Uterus (tissue), 3 donors: ENCODE measurements at regions not wholly inside any gene's neighbourhood (a gene's known extent, or its start where the extent isn't known, plus 50 kb on each side); places are given as distances from the start of the nearest gene placed in this dataset. TPM values are rescaled to one million over a fixed set of nuclear protein-coding genes. Genes with fewer than 3 reads are reported as not detected.

Source experiments
- DNase-seq, 2 donors: peaks; one replicate each; pipeline ENCODE4 v3.0.0-alpha.2; 2019 to 2020
- H3K27ac ChIP-seq, 2 donors: fragments of 200-600 bp; sonication (generic); 1 replicate in 1 of 2; 2 replicates in 1 of 2; pipeline ENCODE4 v1.5.1; 2016 to 2018
- H3K27me3 ChIP-seq, 2 donors: fragments of 200-600 bp; sonication (generic); one replicate each; pipeline ENCODE4 v1.5.1; 2018 to 2019; ENCODE audit warnings: control low read depth in 1 of 2
- H3K36me3 ChIP-seq, 2 donors: fragments of 200-600 bp; sonication (generic); one replicate each; pipeline ENCODE4 v1.5.1; 2019; ENCODE audit warnings: control low read depth in 1 of 2
- H3K4me1 ChIP-seq, 2 donors: fragments of 200-600 bp; sonication (generic); one replicate each; pipeline ENCODE4 v1.5.1; 2018 to 2019; ENCODE audit warnings: control low read depth in 1 of 2
- H3K4me3 ChIP-seq, 2 donors: fragments of 200-600 bp; sonication (generic); 1 replicate in 1 of 2; 2 replicates in 1 of 2; pipeline ENCODE4 v1.5.1; 2018 to 2019; ENCODE audit warnings: mild to moderate bottlenecking in 1 of 2
- H3K9me3 ChIP-seq, 2 donors: fragments of 200-600 bp; sonication (generic); one replicate each; pipeline ENCODE4 v1.5.1; 2019; ENCODE audit warnings: control low read depth in 1 of 2
- POLR2A ChIP-seq, 2 donors: fragments of 450-650 bp; IDR thresholded peaks; one replicate each; pipeline ENCODE4 v1.6.1; 2016; ENCODE audit warnings: antibody characterized with exemption in 2 of 2, mild to moderate bottlenecking in 1 of 2, moderate library complexity in 1 of 2
- intact Hi-C: fragments of 100-400 bp; cut with DNase I; formaldehyde crosslinking; loops from one replicate; pipeline ENCODE4 v1.15.1; 2023; ENCODE audit warnings: low total_unique reads
- small RNA-seq: library from RNA; depleted of rRNA; stranded (forward); fragments of <200 nt; gene quantifications from one replicate; pipeline ENCODE3, GENCODE V24; 2016
- TF ChIP-seq, protein P1 (sequence below), 4 experiments: fragments of 200-600 bp in 2 of 4; fragments of 450-650 bp in 2 of 4; sonication (generic) in 2 of 4; IDR thresholded peaks; one replicate each; pipeline ENCODE4 v1.5.1; 2016 to 2019; ENCODE audit warnings: antibody characterized with exemption in 4 of 4, mild to moderate bottlenecking in 2 of 4, moderate library complexity in 1 of 4
- donor health status: DM: yes; HTN: yes; CAD: no.

GRCh38 chr7:88361357-88361756, 54.7 kb upstream of the STEAP4 start:
- H3K36me3 ChIP-seq, result no peaks in the 10 kb centered on the region
- intact Hi-C loops, result no loop called here
- no peaks in the 10 kb centered on the region for H3K9me3 ChIP-seq
- DNase-seq, result no peak
- H3K27ac ChIP-seq, result no peak overlapping the region
- TF ChIP-seq, protein P1, sequence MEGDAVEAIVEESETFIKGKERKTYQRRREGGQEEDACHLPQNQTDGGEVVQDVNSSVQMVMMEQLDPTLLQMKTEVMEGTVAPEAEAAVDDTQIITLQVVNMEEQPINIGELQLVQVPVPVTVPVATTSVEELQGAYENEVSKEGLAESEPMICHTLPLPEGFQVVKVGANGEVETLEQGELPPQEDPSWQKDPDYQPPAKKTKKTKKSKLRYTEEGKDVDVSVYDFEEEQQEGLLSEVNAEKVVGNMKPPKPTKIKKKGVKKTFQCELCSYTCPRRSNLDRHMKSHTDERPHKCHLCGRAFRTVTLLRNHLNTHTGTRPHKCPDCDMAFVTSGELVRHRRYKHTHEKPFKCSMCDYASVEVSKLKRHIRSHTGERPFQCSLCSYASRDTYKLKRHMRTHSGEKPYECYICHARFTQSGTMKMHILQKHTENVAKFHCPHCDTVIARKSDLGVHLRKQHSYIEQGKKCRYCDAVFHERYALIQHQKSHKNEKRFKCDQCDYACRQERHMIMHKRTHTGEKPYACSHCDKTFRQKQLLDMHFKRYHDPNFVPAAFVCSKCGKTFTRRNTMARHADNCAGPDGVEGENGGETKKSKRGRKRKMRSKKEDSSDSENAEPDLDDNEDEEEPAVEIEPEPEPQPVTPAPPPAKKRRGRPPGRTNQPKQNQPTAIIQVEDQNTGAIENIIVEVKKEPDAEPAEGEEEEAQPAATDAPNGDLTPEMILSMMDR (IDR thresholded peaks at IDR 0.05), result no peak
- TF ChIP-seq POLR2A (IDR thresholded peaks at IDR 0.05), result no peak
- H3K4me1 ChIP-seq, result no peaks in the 10 kb centered on the region
- H3K4me3 ChIP-seq, result no peak overlapping the region
- no peaks in the 10 kb centered on the region for H3K27me3 ChIP-seq

DNA sequence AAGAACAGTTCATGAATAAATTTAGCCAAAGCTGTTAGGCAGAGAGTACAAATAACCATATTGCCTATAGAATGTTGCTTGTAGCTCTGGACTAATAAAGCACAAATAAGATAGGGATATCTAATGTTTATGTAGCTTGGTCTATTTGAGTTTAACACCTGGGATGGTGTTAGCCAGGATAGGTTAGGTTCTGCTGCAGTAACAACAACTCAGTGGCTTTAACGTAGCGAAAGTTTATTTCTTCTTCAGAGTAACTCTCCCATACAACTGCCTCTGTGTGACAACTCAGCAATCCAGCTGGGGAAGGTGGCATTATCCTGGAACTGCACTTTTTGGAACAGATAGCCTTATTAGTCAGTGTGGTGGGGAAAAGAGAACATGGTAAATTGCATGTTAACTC, 52.2 kb upstream of the STEAP4 start:
- no peaks in the 10 kb centered on the region for H3K4me1 ChIP-seq
- H3K27ac ChIP-seq, result no peak overlapping the region
- intact Hi-C loops, result no loop called here
- DNase-seq, result no peak
- no peaks in the 10 kb centered on the region for H3K27me3 ChIP-seq
- TF ChIP-seq POLR2A (IDR thresholded peaks at IDR 0.05), result no peak
- TF ChIP-seq, protein P1 (IDR thresholded peaks at IDR 0.05), result no peak
- H3K4me3 ChIP-seq, result no peak overlapping the region
- no peaks in the 10 kb centered on the region for H3K36me3 ChIP-seq
- H3K9me3 ChIP-seq, result no peaks in the 10 kb centered on the region

DNA sequence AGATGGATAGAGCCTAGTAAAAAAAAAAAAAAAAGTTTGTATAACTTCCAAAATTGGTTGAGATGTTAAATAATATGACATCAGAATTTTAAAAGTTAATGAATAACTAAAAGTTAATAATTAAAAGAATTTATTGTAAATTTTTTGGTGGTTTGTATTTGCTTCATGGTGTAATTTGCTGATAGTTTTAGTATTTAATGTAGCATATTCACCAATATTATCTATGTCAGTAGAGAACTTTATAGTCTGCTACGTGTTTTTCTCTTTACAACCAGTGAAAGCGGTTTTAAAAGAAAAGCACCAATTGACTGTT, 51.8 kb upstream of the STEAP4 start:
- no peaks in the 10 kb centered on the region for H3K36me3 ChIP-seq
- TF ChIP-seq, protein P1 (IDR thresholded peaks at IDR 0.05), result no peak
- no peak for TF ChIP-seq POLR2A (IDR thresholded peaks at IDR 0.05)
- no peak for DNase-seq
- H3K27ac ChIP-seq, result no peak overlapping the region
- no peaks in the 10 kb centered on the region for H3K4me1 ChIP-seq
- intact Hi-C loops, result no loop called here
- H3K4me3 ChIP-seq, result no peak overlapping the region
- no peaks in the 10 kb centered on the region for H3K27me3 ChIP-seq
- H3K9me3 ChIP-seq, result no peaks in the 10 kb centered on the region

- no peaks in the 10 kb centered on the region for H3K27me3 ChIP-seq
- DNase-seq, result no peak
- no peaks in the 10 kb centered on the region for H3K36me3 ChIP-seq
- no peak overlapping the region for H3K27ac ChIP-seq
- H3K9me3 ChIP-seq, result no peaks in the 10 kb centered on the region
- no peak for TF ChIP-seq POLR2A (IDR thresholded peaks at IDR 0.05)
- TF ChIP-seq, protein P1 (IDR thresholded peaks at IDR 0.05), result no peak
- no peak overlapping the region for H3K4me3 ChIP-seq
- no peaks in the 10 kb centered on the region for H3K4me1 ChIP-seq
- intact Hi-C loops, result no loop called here
Observed at GRCh38 chr7:88357781-88358525, 51.3 kb upstream of the STEAP4 start.

DNA sequence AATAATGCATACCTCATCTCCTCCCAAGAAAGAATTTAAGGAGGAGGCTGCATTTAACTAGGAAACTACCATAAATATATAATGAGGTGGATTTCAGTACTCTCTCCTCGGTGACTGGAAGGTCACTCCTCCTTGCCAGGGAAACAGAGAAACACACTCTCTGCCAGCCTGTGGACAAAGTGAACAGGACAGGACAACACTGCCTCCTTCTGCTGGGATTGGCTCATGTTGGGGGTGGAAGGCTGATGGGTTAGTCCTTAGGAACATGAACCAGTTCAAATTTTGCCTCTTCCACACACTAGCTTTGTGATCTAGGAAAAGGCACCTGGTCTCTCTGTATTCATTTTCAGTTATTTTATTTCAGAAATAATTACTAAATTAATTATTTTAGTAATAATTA, 50.6 kb upstream of the STEAP4 start:
- intact Hi-C loops, result no loop called here
- H3K4me1 ChIP-seq, result no peaks in the 10 kb centered on the region
- no peak for DNase-seq
- H3K27me3 ChIP-seq, result no peaks in the 10 kb centered on the region
- TF ChIP-seq, protein P1 (IDR thresholded peaks at IDR 0.05), result peak in 1 of 4 experiments; percentile 8
- no peak for TF ChIP-seq POLR2A (IDR thresholded peaks at IDR 0.05)
- H3K9me3 ChIP-seq, result no peaks in the 10 kb centered on the region
- H3K27ac ChIP-seq, result no peak overlapping the region
- H3K4me3 ChIP-seq, result no peak overlapping the region
- H3K36me3 ChIP-seq, result no peaks in the 10 kb centered on the region

Small RNA genes in the stretch of these regions (small RNA-seq; reads per million reads assigned to genes)
- gene EIF4A1P13, result not detected
- gene RF00272, result not detected
